GM18505 (cell line): ENCODE measurements at regions not wholly inside any gene's neighbourhood (a gene's known extent, or its start where the extent isn't known, plus 50 kb on each side); places are given as distances from the start of the nearest gene placed in this dataset.

Experiments used
- ATAC-seq: cut with Tn5 transposase; IDR thresholded peaks from one replicate; pipeline ENCODE4 v1.9.1; 2021; ENCODE audit not compliant: unreplicated experiment
- POLR2A ChIP-seq: IDR thresholded peaks from 4 replicates; pipeline ENCODE4 v1.6.1; 2011; ENCODE audit warnings: borderline replicate concordance; ENCODE audit not compliant: insufficient read depth, insufficient read length; ENCODE audit errors: extremely low read depth

GRCh38 chr3:88209356-88209755 lies 59.6 kb downstream of the C3orf38 start:
- ATAC-seq: no peak
- no peak for TF ChIP-seq POLR2A

GRCh38 chr3:88211096-88211890 lies 61.5 kb downstream of the C3orf38 start:
- no peak for TF ChIP-seq POLR2A
- ATAC-seq: no peak

- no peak for TF ChIP-seq POLR2A
- ATAC-seq: peak; percentile 95
These were observed 69.5 kb downstream of the C3orf38 start for GRCh38 chr3:88219138-88219792.

- TF ChIP-seq POLR2A: no peak
These were observed 70.4 kb downstream of the C3orf38 start for GRCh38 chr3:88220126-88220525.

GRCh38 chr3:88221726-88222125 lies 72.0 kb downstream of the C3orf38 start:
- TF ChIP-seq POLR2A: no peak
- no peak for ATAC-seq

More at GRCh38 chr3:88220126-88220525, 70.4 kb downstream of the C3orf38 start:
- no peak for ATAC-seq

- ATAC-seq: no peak
- TF ChIP-seq POLR2A: no peak
These were observed 72.6 kb downstream of the C3orf38 start for GRCh38 chr3:88222343-88222742.

- ATAC-seq: no peak
- no peak for TF ChIP-seq POLR2A
These were observed 75.7 kb downstream of the C3orf38 start for GRCh38 chr3:88225326-88226008.

GRCh38 chr3:88226910-88227309 lies 77.2 kb downstream of the C3orf38 start:
- ATAC-seq: no peak

GRCh38 chr3:88230638-88231037 lies 80.9 kb downstream of the C3orf38 start:
- TF ChIP-seq POLR2A: no peak
- no peak for ATAC-seq

More at GRCh38 chr3:88226910-88227309, 77.2 kb downstream of the C3orf38 start:
- TF ChIP-seq POLR2A: no peak

- TF ChIP-seq POLR2A: no peak
- no peak for ATAC-seq
These were observed 81.4 kb downstream of the C3orf38 start for GRCh38 chr3:88231207-88231606.

- no peak for TF ChIP-seq POLR2A
- ATAC-seq: no peak
These were observed 81.9 kb downstream of the C3orf38 start for GRCh38 chr3:88231632-88232031.

GRCh38 chr3:88235102-88235501 lies 85.3 kb downstream of the C3orf38 start:
- ATAC-seq: no peak
- no peak for TF ChIP-seq POLR2A

GRCh38 chr3:88239870-88240269 lies 90.1 kb downstream of the C3orf38 start:
- ATAC-seq: no peak
- TF ChIP-seq POLR2A: no peak
